WTC11 (cell line): ENCODE measurements at regions not wholly inside any gene's neighbourhood (a gene's known extent, or its start where the extent isn't known, plus 50 kb on each side); places are given as distances from the start of the nearest gene placed in this dataset.

Experiments used
- ATAC-seq: fragments of 200-7000 bp; cut with Tn5 transposase; 2 replicates; pipeline ENCODE4 v1.10.0; 2021; ENCODE audit warnings: mild to moderate bottlenecking, moderate library complexity
- CTCF ChIA-PET: fragments of 300-600 bp; sonication (Branson Sonifier 250); formaldehyde crosslinking; loops from one replicate; lab custom pipeline; 2021; ENCODE audit warnings: antibody characterized with exemption; lab: Charles Lee
- POLR2A ChIA-PET: fragments of 350-600 bp; sonication (Branson Sonifier 250); formaldehyde crosslinking; loops from one replicate; lab custom pipeline; 2021; ENCODE audit warnings: antibody characterized with exemption; lab: Charles Lee
- DNase-seq: peaks from one replicate; pipeline ENCODE4 v3.0.0; 2021; ENCODE audit warnings: low spot score
- H3K27ac Mint-ChIP-seq: 2 replicates; pipeline ENCODE4 v1.8.0; 2021; ENCODE audit warnings: mixed read lengths
- H3K27me3 Mint-ChIP-seq: 2 replicates; pipeline ENCODE4 v1.8.0; 2021; ENCODE audit warnings: low read depth, mild to moderate bottlenecking, moderate library complexity, mixed read lengths
- H3K36me3 Mint-ChIP-seq: 2 replicates; pipeline ENCODE4 v1.8.0; 2021; ENCODE audit warnings: mixed read lengths
- H3K4me1 Mint-ChIP-seq: 2 replicates; pipeline ENCODE4 v1.8.0; 2022; ENCODE audit warnings: mixed read lengths
- H3K4me3 Mint-ChIP-seq: 2 replicates; pipeline ENCODE4 v1.8.0; 2021; ENCODE audit warnings: mild to moderate bottlenecking, moderate library complexity, mixed read lengths
- H3K9me3 Mint-ChIP-seq: 2 replicates; pipeline ENCODE4 v1.8.0; 2021; ENCODE audit warnings: mixed read lengths
- ATF6 ChIP-seq: sonication (generic); formaldehyde crosslinking; IDR thresholded peaks from 2 replicates; pipeline ENCODE4 v1.8.1; 2023; ENCODE audit warnings: mild to moderate bottlenecking, missing genetic modification reagents
- CBFB ChIP-seq: sonication (generic); formaldehyde crosslinking; IDR thresholded peaks from 2 replicates; pipeline ENCODE4 v1.8.1; 2022; ENCODE audit warnings: mild to moderate bottlenecking, low read depth, missing genetic modification reagents
- E2F4 ChIP-seq: sonication (generic); formaldehyde crosslinking; IDR thresholded peaks from 2 replicates; pipeline ENCODE4 v1.8.1; 2022; ENCODE audit warnings: low read depth, mild to moderate bottlenecking, moderate library complexity, missing genetic modification reagents, borderline replicate concordance
- ETV6 ChIP-seq: sonication (generic); formaldehyde crosslinking; IDR thresholded peaks from 2 replicates; pipeline ENCODE4 v1.8.1; 2022; ENCODE audit warnings: mild to moderate bottlenecking, missing genetic modification reagents
- FOXK1 ChIP-seq: sonication (generic); formaldehyde crosslinking; IDR thresholded peaks from 2 replicates; pipeline ENCODE4 v1.8.0; 2022; ENCODE audit warnings: mild to moderate bottlenecking, moderate library complexity, missing genetic modification reagents
- NFATC4 ChIP-seq: fragments of 250-450 bp; sonication (Bioruptor Pico); IDR thresholded peaks from 2 replicates; pipeline ENCODE4 v1.9.0; 2021; ENCODE audit warnings: mild to moderate bottlenecking
- NR1H2 ChIP-seq: sonication (generic); formaldehyde crosslinking; IDR thresholded peaks from 2 replicates; pipeline ENCODE4 v1.9.0; 2021; ENCODE audit warnings: mild to moderate bottlenecking, moderate library complexity, missing genetic modification reagents
- RELA ChIP-seq: sonication (generic); formaldehyde crosslinking; IDR thresholded peaks from 2 replicates; pipeline ENCODE4 v1.8.1; 2022; ENCODE audit warnings: missing genetic modification reagents, mild to moderate bottlenecking, borderline replicate concordance
- SMAD3 ChIP-seq: sonication (generic); formaldehyde crosslinking; IDR thresholded peaks from 2 replicates; pipeline ENCODE4 v1.8.0; 2022; ENCODE audit warnings: missing genetic modification reagents, mild to moderate bottlenecking, borderline replicate concordance
- SMAD4 ChIP-seq: sonication (generic); formaldehyde crosslinking; IDR thresholded peaks from 2 replicates; pipeline ENCODE4 v1.8.0; 2022; ENCODE audit warnings: mild to moderate bottlenecking, missing genetic modification reagents
- STAT6 ChIP-seq: sonication (generic); formaldehyde crosslinking; conservative IDR thresholded peaks from 2 replicates; pipeline ENCODE4 v1.8.1; 2023; ENCODE audit warnings: mild to moderate bottlenecking, low read depth, missing genetic modification reagents, moderate library complexity
- TCF7 ChIP-seq: sonication (generic); formaldehyde crosslinking; IDR thresholded peaks from 2 replicates; pipeline ENCODE4 v1.8.0; 2022; ENCODE audit warnings: mild to moderate bottlenecking, low read depth, missing genetic modification reagents, moderate library complexity
- TEAD1 ChIP-seq: sonication (generic); formaldehyde crosslinking; IDR thresholded peaks from 2 replicates; pipeline ENCODE4 v1.8.0; 2022; ENCODE audit warnings: mild to moderate bottlenecking, missing genetic modification reagents
- TP53 ChIP-seq: sonication (generic); formaldehyde crosslinking; IDR thresholded peaks from 2 replicates; pipeline ENCODE4 v1.8.1; 2023; ENCODE audit warnings: mild to moderate bottlenecking, missing genetic modification reagents
- USF1 ChIP-seq: sonication (generic); formaldehyde crosslinking; IDR thresholded peaks from 2 replicates; pipeline ENCODE4 v1.8.0; 2022; ENCODE audit warnings: mild to moderate bottlenecking, missing genetic modification reagents
- ZBTB21 ChIP-seq: sonication (generic); formaldehyde crosslinking; IDR thresholded peaks from 2 replicates; pipeline ENCODE4 v1.8.1; 2023; ENCODE audit warnings: mild to moderate bottlenecking, missing genetic modification reagents, borderline replicate concordance
- ZBTB43 ChIP-seq: sonication (generic); formaldehyde crosslinking; IDR thresholded peaks from 2 replicates; pipeline ENCODE4 v1.8.1; 2023; ENCODE audit warnings: mild to moderate bottlenecking, missing genetic modification reagents
- ZNF232 ChIP-seq: sonication (generic); formaldehyde crosslinking; IDR thresholded peaks from 2 replicates; pipeline ENCODE4 v1.8.0; 2022; ENCODE audit warnings: mild to moderate bottlenecking, missing genetic modification reagents

GRCh38 chr4:32564626-32565025 is 1844.5 kb downstream of the PCDH7 start:
- Mint-ChIP-seq H3K36me3 (no peaks in the 10 kb centered on the region), H3K4me3 (no peak overlapping the region), H3K27me3 (no peaks in the 10 kb centered on the region), H3K4me1 (peaks cover 17% of the 10 kb centered on the region), H3K9me3 (no peaks in the 10 kb centered on the region), H3K27ac (no peak overlapping the region)
- DNase-seq (no peak), ATAC-seq (no peak)
- CTCF ChIA-PET = no interaction called here
- TF ChIP-seq TP53 (CRISPR knock-in tag) = no peak
- no peak for TF ChIP-seq ETV6 (CRISPR knock-in tag)
- no peak for TF ChIP-seq ATF6 (CRISPR knock-in tag)
- TF ChIP-seq FOXK1 = no peak
- TF ChIP-seq USF1 (CRISPR knock-in tag) = no peak
- no peak for TF ChIP-seq SMAD3 (CRISPR knock-in tag)
- TF ChIP-seq ZBTB43 (CRISPR knock-in tag) = no peak
- TF ChIP-seq CBFB (CRISPR knock-in tag) = no peak
- TF ChIP-seq NFATC4 (CRISPR knock-in tag) = no peak
- TF ChIP-seq SMAD4 (CRISPR knock-in tag) = no peak
- no peak for TF ChIP-seq TCF7 (CRISPR knock-in tag)
- no peak for TF ChIP-seq E2F4 (CRISPR knock-in tag)
- TF ChIP-seq ZBTB21 (CRISPR knock-in tag) = no peak
- TF ChIP-seq ZNF232 (CRISPR knock-in tag) = no peak
- no peak for TF ChIP-seq TEAD1 (CRISPR knock-in tag)
- POLR2A ChIA-PET = no interaction called here

GRCh38 chr4:32569861-32570260 is 1849.7 kb downstream of the PCDH7 start:
- CTCF ChIA-PET = no interaction called here
- Mint-ChIP-seq H3K27me3 (no peaks in the 10 kb centered on the region), H3K27ac (no peak overlapping the region), H3K9me3 (no peaks in the 10 kb centered on the region)
- no peak for DNase-seq
- POLR2A ChIA-PET = no interaction called here
- TF ChIP-seq ZNF232 (CRISPR knock-in tag) (no peak), NR1H2 (CRISPR knock-in tag) (no peak), RELA (no peak), STAT6 (CRISPR knock-in tag) (no peak)
- TF ChIP-seq, all 79 proteins: peak for 0
- Mint-ChIP-seq H3K36me3 (no peaks in the 10 kb centered on the region), H3K4me3 (no peak overlapping the region), H3K4me1 (peaks cover 10% of the 10 kb centered on the region)
- ATAC-seq = no peak
